Loucy (cell line): ENCODE measurements at regions not wholly inside any gene's neighbourhood (a gene's known extent, or its start where the extent isn't known, plus 50 kb on each side); places are given as distances from the start of the nearest gene placed in this dataset.

Experiments
- EZH2phosphoT487 ChIP-seq: fragments of 200-600 bp; IDR thresholded peaks from 2 replicates; pipeline ENCODE4 v1.6.1; 2018; ENCODE audit warnings: antibody characterized with exemption, mild to moderate bottlenecking, moderate library complexity, borderline replicate concordance
- TF ChIP-seq, protein P1 (sequence below): fragments of 200-600 bp; sonication (generic); conservative IDR thresholded peaks from 2 replicates; pipeline ENCODE4 v1.5.1; 2014; ENCODE audit warnings: mild to moderate bottlenecking, antibody characterized with exemption, low read length

DNA sequence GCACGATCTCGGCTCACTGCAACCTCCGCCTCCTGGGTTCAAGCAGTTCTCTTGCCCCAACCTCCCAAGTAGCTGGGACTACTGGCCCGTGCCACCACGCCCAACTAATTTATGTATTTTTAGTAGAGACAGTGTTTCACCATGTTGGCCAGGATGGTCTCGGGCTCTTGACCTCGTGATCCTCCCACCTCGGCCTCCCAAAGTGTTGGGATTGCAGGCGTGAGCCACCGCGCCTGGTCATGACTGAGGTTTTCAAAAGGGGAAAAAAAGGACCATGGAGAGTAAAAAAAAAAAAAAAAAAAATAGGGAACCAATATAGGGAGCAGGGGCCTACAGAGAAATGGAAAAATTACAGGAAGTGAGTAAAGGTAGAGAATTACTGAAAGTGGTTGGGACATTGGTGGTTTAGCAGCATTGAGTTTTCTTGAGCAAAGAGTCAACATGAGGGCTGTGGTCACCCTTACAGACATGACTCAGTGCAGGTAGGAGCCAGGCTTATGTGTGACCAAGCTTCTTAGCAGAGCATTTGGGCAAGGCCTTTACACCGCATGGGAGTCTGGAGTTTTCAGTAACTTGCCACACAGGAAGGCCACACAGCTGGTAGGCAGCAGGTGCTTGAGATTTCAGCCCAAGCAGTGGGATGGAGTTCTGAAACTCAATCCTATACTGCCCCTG, 447.3 kb downstream of the HS3ST3B1 start:
- TF ChIP-seq, protein P1, sequence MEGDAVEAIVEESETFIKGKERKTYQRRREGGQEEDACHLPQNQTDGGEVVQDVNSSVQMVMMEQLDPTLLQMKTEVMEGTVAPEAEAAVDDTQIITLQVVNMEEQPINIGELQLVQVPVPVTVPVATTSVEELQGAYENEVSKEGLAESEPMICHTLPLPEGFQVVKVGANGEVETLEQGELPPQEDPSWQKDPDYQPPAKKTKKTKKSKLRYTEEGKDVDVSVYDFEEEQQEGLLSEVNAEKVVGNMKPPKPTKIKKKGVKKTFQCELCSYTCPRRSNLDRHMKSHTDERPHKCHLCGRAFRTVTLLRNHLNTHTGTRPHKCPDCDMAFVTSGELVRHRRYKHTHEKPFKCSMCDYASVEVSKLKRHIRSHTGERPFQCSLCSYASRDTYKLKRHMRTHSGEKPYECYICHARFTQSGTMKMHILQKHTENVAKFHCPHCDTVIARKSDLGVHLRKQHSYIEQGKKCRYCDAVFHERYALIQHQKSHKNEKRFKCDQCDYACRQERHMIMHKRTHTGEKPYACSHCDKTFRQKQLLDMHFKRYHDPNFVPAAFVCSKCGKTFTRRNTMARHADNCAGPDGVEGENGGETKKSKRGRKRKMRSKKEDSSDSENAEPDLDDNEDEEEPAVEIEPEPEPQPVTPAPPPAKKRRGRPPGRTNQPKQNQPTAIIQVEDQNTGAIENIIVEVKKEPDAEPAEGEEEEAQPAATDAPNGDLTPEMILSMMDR: no peak
- TF ChIP-seq EZH2phosphoT487: no peak
